ENCODE measurements at regions not wholly inside any gene's neighbourhood (a gene's known extent, or its start where the extent isn't known, plus 50 kb on each side); places are given as distances from the start of the nearest gene placed in this dataset.

DNA sequence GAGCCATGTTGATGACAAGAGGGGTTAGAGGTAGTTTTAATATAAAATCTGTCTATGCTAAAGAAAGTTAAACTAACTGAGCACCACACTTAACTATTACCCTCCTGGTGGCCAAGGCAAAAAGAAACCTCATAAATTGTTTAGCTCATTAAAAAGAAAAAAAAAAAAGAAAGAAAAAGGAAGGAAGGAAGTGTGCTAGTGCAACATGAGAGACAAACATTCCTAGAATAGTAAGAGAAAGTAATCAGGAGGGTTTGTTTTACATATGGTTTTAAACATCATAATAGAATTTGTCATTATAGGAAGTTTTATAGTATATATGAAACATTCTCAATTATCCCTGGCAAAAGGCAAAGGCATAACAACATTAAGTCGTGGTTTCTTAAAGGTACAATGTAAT, 152.3 kb downstream of the SNX18 start:
- TF ChIP-seq EZH2phosphoT487 (IDR thresholded peaks at IDR 0.05; ENCODE audit: borderline replicate concordance, low read depth, low read length) = no peak
- TF ChIP-seq, protein P1, sequence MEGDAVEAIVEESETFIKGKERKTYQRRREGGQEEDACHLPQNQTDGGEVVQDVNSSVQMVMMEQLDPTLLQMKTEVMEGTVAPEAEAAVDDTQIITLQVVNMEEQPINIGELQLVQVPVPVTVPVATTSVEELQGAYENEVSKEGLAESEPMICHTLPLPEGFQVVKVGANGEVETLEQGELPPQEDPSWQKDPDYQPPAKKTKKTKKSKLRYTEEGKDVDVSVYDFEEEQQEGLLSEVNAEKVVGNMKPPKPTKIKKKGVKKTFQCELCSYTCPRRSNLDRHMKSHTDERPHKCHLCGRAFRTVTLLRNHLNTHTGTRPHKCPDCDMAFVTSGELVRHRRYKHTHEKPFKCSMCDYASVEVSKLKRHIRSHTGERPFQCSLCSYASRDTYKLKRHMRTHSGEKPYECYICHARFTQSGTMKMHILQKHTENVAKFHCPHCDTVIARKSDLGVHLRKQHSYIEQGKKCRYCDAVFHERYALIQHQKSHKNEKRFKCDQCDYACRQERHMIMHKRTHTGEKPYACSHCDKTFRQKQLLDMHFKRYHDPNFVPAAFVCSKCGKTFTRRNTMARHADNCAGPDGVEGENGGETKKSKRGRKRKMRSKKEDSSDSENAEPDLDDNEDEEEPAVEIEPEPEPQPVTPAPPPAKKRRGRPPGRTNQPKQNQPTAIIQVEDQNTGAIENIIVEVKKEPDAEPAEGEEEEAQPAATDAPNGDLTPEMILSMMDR (conservative IDR thresholded peaks at IDR 0.05; ENCODE audit: low read length) = no peak
